Osteoblast (primary cell): ENCODE measurements at regions not wholly inside any gene's neighbourhood (a gene's known extent, or its start where the extent isn't known, plus 50 kb on each side); places are given as distances from the start of the nearest gene placed in this dataset.
"Not testable (repeated sequence)": the region's sequence is repeated elsewhere in the genome, so short reads cannot be mapped to it uniquely, and the experiment has no call there.

Experiments used
- DNase-seq: peaks from one replicate; pipeline ENCODE4 v3.0.0; 2011; ENCODE audit warnings: low spot score, mixed read lengths; ENCODE audit not compliant: insufficient read length; ENCODE audit errors: missing footprints
- H2AFZ ChIP-seq: 2 replicates; pipeline ENCODE4 v1.6.0; 2011; ENCODE audit warnings: mild to moderate bottlenecking, low read length
- H3K27ac ChIP-seq: 2 replicates; pipeline ENCODE4 v1.5.1; 2011; ENCODE audit warnings: mild to moderate bottlenecking, low read depth, low read length, moderate library complexity
- H3K27me3 ChIP-seq: 2 replicates; pipeline ENCODE4 v1.6.0; 2012; ENCODE audit warnings: mild to moderate bottlenecking, control low read depth, inconsistent platforms, low read length, moderate library complexity; ENCODE audit not compliant: insufficient read depth
- H3K36me3 ChIP-seq: 2 replicates; pipeline ENCODE4 v1.5.1; 2011; ENCODE audit warnings: mild to moderate bottlenecking, low read length, control low read depth, moderate library complexity; ENCODE audit not compliant: insufficient read depth
- H3K4me1 ChIP-seq: 2 replicates; pipeline ENCODE4 v1.5.1; 2011; ENCODE audit warnings: mild to moderate bottlenecking, low read length, control low read depth, moderate library complexity; ENCODE audit not compliant: insufficient read depth
- H3K4me2 ChIP-seq: 2 replicates; pipeline ENCODE4 v1.6.0; 2011; ENCODE audit warnings: mild to moderate bottlenecking, low read length; ENCODE audit not compliant: insufficient read depth
- H3K4me3 ChIP-seq: fragments of 200-600 bp; sonication (generic); 3 replicates; pipeline ENCODE4 v1.5.1; 2012; ENCODE audit warnings: mild to moderate bottlenecking, low read length, inconsistent platforms; ENCODE audit not compliant: insufficient read depth
- H3K79me2 ChIP-seq: 2 replicates; pipeline ENCODE4 v1.6.0; 2012; ENCODE audit warnings: mild to moderate bottlenecking, low read length, control low read depth, inconsistent platforms; ENCODE audit not compliant: insufficient read depth
- H3K9me3 ChIP-seq: 2 replicates; pipeline ENCODE4 v1.5.1; 2011; ENCODE audit warnings: low read depth, low read length, control low read depth
- H4K20me1 ChIP-seq: 2 replicates; pipeline ENCODE4 v1.6.0; 2012; ENCODE audit warnings: mild to moderate bottlenecking, low read length, control low read depth; ENCODE audit not compliant: insufficient read depth
- TF ChIP-seq, protein P1 (sequence below): IDR thresholded peaks from 2 replicates; pipeline ENCODE4 v1.5.1; 2011; ENCODE audit warnings: mild to moderate bottlenecking, low read depth, low read length, moderate library complexity; ENCODE audit errors: extremely low read depth

DNA sequence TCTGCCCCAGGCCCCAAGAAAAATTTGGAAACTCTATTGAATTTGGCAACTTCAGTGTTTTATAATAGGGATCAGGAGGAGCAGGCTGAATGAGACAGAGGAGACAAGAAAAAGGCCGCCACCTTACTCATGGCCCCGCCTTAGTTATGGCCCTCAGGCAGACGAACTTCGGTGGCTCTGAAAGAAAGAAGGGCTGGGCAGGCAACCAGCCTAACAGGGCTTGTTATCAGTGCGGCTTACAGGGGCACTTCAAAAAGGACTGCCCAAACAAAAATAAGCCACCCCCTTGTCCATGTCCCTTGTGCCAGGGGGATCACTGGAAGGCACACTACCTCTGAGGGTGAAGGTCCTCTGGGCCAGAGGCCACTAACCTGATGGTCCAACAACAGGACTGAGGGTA, 146.3 kb upstream of the ATF7IP start:
- H3K36me3 ChIP-seq = no peaks in the 10 kb centered on the region
- H3K4me1 ChIP-seq = peaks cover 3% of the 10 kb centered on the region
- H4K20me1 ChIP-seq = no peaks in the 10 kb centered on the region
- TF ChIP-seq, protein P1, sequence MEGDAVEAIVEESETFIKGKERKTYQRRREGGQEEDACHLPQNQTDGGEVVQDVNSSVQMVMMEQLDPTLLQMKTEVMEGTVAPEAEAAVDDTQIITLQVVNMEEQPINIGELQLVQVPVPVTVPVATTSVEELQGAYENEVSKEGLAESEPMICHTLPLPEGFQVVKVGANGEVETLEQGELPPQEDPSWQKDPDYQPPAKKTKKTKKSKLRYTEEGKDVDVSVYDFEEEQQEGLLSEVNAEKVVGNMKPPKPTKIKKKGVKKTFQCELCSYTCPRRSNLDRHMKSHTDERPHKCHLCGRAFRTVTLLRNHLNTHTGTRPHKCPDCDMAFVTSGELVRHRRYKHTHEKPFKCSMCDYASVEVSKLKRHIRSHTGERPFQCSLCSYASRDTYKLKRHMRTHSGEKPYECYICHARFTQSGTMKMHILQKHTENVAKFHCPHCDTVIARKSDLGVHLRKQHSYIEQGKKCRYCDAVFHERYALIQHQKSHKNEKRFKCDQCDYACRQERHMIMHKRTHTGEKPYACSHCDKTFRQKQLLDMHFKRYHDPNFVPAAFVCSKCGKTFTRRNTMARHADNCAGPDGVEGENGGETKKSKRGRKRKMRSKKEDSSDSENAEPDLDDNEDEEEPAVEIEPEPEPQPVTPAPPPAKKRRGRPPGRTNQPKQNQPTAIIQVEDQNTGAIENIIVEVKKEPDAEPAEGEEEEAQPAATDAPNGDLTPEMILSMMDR = no peak
- H3K27ac ChIP-seq = no peak overlapping the region
- no peak overlapping the region for H2AFZ ChIP-seq
- H3K4me3 ChIP-seq = no peak overlapping the region
- DNase-seq = no peak
- H3K79me2 ChIP-seq = no peaks in the 10 kb centered on the region
- H3K4me2 ChIP-seq = no peak overlapping the region
- H3K27me3 ChIP-seq = no peaks in the 10 kb centered on the region
- H3K9me3 ChIP-seq = no peaks in the 10 kb centered on the region

DNA sequence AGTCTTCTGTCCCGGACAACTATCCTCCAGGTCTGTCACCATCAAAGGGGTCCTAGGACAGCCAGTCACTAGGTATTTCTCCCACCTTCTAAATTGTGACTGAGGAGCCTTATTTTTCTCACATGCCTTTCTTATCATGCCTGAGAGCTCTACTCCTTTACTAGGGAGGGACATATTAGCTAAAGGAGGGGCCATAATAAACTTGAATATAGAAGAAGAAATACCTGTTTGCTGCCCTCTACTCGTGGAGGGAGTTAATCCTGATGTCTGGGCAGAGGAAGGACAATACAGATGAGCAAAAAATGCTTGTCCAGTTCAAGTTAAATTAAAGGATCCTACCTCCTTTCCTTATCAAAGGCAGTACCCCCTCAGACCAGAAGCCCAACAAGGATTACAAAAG, 145.8 kb upstream of the ATF7IP start:
- not testable (repeated sequence) for H3K79me2 ChIP-seq, H4K20me1 ChIP-seq, H3K36me3 ChIP-seq, H3K27ac ChIP-seq, H2AFZ ChIP-seq, H3K9me3 ChIP-seq, H3K4me1 ChIP-seq, H3K4me3 ChIP-seq, DNase-seq, H3K4me2 ChIP-seq, H3K27me3 ChIP-seq

DNA sequence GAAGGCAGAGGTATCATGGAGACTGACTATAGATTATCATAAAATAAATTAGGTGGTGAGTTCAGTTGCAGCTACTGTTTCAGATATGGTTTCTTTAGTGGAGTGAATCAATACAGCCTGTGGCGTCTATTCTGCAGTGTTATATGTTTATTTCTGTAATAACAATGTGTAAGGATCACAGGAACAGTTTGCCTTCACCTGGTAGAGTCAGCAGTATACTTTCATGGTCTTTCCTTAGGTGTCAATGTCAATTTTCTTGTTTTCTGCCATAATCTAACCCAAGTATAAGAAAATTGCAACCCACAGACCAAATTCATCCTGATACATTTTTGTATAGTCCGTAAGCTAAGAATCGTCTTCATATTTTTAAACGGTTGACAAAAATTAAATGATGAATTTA, 140.4 kb upstream of the ATF7IP start:
- DNase-seq = no peak
- H3K4me2 ChIP-seq = no peak overlapping the region
- H3K79me2 ChIP-seq = no peaks in the 10 kb centered on the region
- no peaks in the 10 kb centered on the region for H3K4me1 ChIP-seq
- no peak overlapping the region for H3K4me3 ChIP-seq
- no peak overlapping the region for H3K27ac ChIP-seq
- no peak overlapping the region for H2AFZ ChIP-seq
- H3K36me3 ChIP-seq = no peaks in the 10 kb centered on the region
- no peaks in the 10 kb centered on the region for H3K27me3 ChIP-seq
- TF ChIP-seq, protein P1 = no peak
- no peaks in the 10 kb centered on the region for H4K20me1 ChIP-seq
- no peaks in the 10 kb centered on the region for H3K9me3 ChIP-seq

DNA sequence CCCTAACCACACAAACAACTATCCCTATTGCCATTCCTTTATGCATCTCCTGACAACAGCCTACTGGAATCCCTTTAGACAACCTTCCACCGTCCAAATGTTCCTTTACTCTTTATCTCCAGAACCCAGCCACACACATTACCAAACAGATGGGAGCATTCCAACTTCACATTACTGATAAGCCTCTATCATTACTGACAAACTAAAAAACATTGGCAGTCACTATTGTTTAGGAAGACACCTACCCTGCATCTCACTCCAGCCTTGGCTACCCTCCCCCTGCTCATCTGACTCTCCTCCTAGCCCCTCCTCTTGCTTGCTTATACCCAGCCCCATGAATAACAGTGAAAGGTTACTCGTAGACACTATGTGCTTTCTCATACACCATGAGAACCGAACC, 130.3 kb upstream of the ATF7IP start:
- not testable (repeated sequence) for H3K27me3 ChIP-seq, DNase-seq, H3K27ac ChIP-seq, H3K4me3 ChIP-seq, H3K9me3 ChIP-seq, H3K79me2 ChIP-seq, H3K4me2 ChIP-seq, H2AFZ ChIP-seq, H4K20me1 ChIP-seq, H3K36me3 ChIP-seq
- H3K4me1 ChIP-seq = peaks cover 10% of the 10 kb centered on the region

DNA sequence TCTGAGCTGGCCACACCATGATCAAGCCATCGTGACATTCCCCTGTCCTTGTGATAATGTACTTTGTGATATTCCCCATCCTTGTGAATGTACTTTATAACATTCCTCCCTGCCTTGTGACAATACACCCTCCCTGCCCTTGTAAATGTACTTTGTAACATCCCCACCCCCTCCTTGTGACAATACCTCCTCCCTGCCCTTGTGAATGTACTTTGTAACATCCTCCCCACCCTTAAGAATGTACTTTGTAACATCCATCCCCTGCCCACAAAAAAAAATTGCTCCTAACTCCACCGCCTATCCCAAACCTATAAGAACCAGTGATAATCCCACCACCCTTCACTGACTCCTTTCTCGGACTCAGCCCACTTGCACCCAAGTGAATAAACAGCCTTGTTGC, 128.8 kb upstream of the ATF7IP start:
- DNase-seq, H3K79me2 ChIP-seq, H3K9me3 ChIP-seq, H3K4me3 ChIP-seq, H2AFZ ChIP-seq, H3K4me2 ChIP-seq, H4K20me1 ChIP-seq, H3K36me3 ChIP-seq, H3K27ac ChIP-seq, H3K27me3 ChIP-seq: not testable (repeated sequence)
- peaks cover 10% of the 10 kb centered on the region for H3K4me1 ChIP-seq
